Caco-2 (cell line): ENCODE measurements at regions not wholly inside any gene's neighbourhood (a gene's known extent, or its start where the extent isn't known, plus 50 kb on each side); places are given as distances from the start of the nearest gene placed in this dataset.

ENCODE experiments used
- BruUV-seq: library from RNA; stranded (reverse); fragments of 400-500 nt; replicated peaks from 2 replicates; lab custom pipeline; 2021; lab: Mats Ljungman, UMichigan
- CTCF ChIA-PET: fragments of 300-600 bp; sonication (Branson Sonifier 250); formaldehyde crosslinking; loops from one replicate; lab custom pipeline; 2022; ENCODE audit warnings: antibody characterized with exemption; lab: Charles Lee
- POLR2A ChIA-PET: fragments of 300-600 bp; sonication (Branson Sonifier 250); formaldehyde crosslinking; loops from one replicate; lab custom pipeline; 2022; ENCODE audit warnings: antibody characterized with exemption; lab: Charles Lee
- DNase-seq, 2 experiments: peaks; one replicate each; pipeline versions ENCODE4 v3.0.0 to v3.0.0-alpha.2; 2020 to 2022
- H3K27me3 ChIP-seq: replicated peaks from 2 replicates; pipeline ENCODE4 v1.6.0; 2011; ENCODE audit warnings: low read length; ENCODE audit not compliant: control insufficient read depth, insufficient read depth
- H3K36me3 ChIP-seq: 2 replicates; pipeline ENCODE4 v1.5.1; 2011; ENCODE audit warnings: low read length; ENCODE audit not compliant: control insufficient read depth, insufficient read depth
- H3K4me1 ChIP-seq: fragments of 250-450 bp; sonication (Bioruptor Pico); 2 replicates; pipeline ENCODE4 v1.5.1; 2020; ENCODE audit warnings: mild to moderate bottlenecking
- H3K4me3 ChIP-seq: 2 replicates; pipeline ENCODE4 v1.5.1; 2011; ENCODE audit warnings: low read depth, mild to moderate bottlenecking, control low read depth, low read length
- H3K9me3 ChIP-seq: fragments of 250-450 bp; sonication (Bioruptor Pico); 2 replicates; pipeline ENCODE4 v1.5.1; 2020; ENCODE audit warnings: mild to moderate bottlenecking, moderate library complexity
- H3K27ac Mint-ChIP-seq: one replicate; pipeline ENCODE4 v1.8.0; 2022; ENCODE audit warnings: mixed read lengths; ENCODE audit not compliant: unreplicated experiment
- H3K27me3 Mint-ChIP-seq: one replicate; pipeline ENCODE4 v1.8.0; 2022; ENCODE audit warnings: mixed read lengths; ENCODE audit not compliant: insufficient read depth, unreplicated experiment
- H3K36me3 Mint-ChIP-seq: one replicate; pipeline ENCODE4 v1.8.0; 2022; ENCODE audit warnings: mild to moderate bottlenecking, mixed read lengths; ENCODE audit not compliant: insufficient read depth, unreplicated experiment
- H3K4me1 Mint-ChIP-seq: one replicate; pipeline ENCODE4 v1.8.0; 2022; ENCODE audit warnings: low read depth, mixed read lengths; ENCODE audit not compliant: unreplicated experiment
- H3K4me3 Mint-ChIP-seq: one replicate; pipeline ENCODE4 v1.8.0; 2022; ENCODE audit warnings: mild to moderate bottlenecking, moderate library complexity, mixed read lengths; ENCODE audit not compliant: unreplicated experiment
- H3K9me3 Mint-ChIP-seq: one replicate; pipeline ENCODE4 v1.8.0; 2022; ENCODE audit warnings: mixed read lengths; ENCODE audit not compliant: unreplicated experiment
- CTCF ChIP-seq, 2 experiments: fragments of 200-600 bp in 1 of 2; IDR thresholded peaks; 1 replicate in 1 of 2; 2 replicates in 1 of 2; pipeline versions ENCODE4 v1.5.1 to v1.8.0; 2011 to 2022; ENCODE audit warnings: antibody characterized with exemption in 1 of 2, control low read depth in 1 of 2, inconsistent platforms in 1 of 2, low read depth in 1 of 2, low read length in 1 of 2, mild to moderate bottlenecking in 1 of 2, moderate library complexity in 1 of 2; ENCODE audit not compliant: insufficient read depth in 1 of 2, severe bottlenecking in 1 of 2, unreplicated experiment in 1 of 2
- intact Hi-C: fragments of 100-400 bp; cut with micrococcal nuclease; formaldehyde crosslinking; loops from one replicate; pipeline ENCODE4 v1.10.0; 2022; ENCODE audit not compliant: unreplicated experiment

GRCh38 chr9:126080641-126081040 is 246.0 kb upstream of the MVB12B start:
- no peak for TF ChIP-seq CTCF (IDR thresholded peaks at IDR 0.05; ENCODE audit: insufficient read depth in 1 of 2, low read depth in 1 of 2, low read length in 1 of 2, severe bottlenecking in 1 of 2, unreplicated experiment in 1 of 2)
- Histone ChIP-seq H3K9me3 (no peaks in the 10 kb centered on the region), H3K4me1 (no peaks in the 10 kb centered on the region), H3K27me3 (no peaks in the 10 kb centered on the region), H3K4me3 (no peak overlapping the region), H3K36me3 (no peaks in the 10 kb centered on the region)
- Mint-ChIP-seq H3K4me3 (no peak overlapping the region), H3K9me3 (peaks cover 13% of the 10 kb centered on the region), H3K36me3 (no peaks in the 10 kb centered on the region), H3K27ac (no peak overlapping the region), H3K4me1 (no peaks in the 10 kb centered on the region), H3K27me3 (peaks cover 36% of the 10 kb centered on the region)
- ChIA-PET CTCF (no interaction called here), POLR2A (no interaction called here)
- no peak for DNase-seq
- BruUV-seq: no TSS peak
- intact Hi-C loops: no loop called here

GRCh38 chr9:126081746-126082145 is 244.9 kb upstream of the MVB12B start:
- BruUV-seq: no TSS peak
- H3K4me1 ChIP-seq: no peaks in the 10 kb centered on the region
- ChIA-PET POLR2A (no interaction called here), CTCF (no interaction called here)
- Mint-ChIP-seq H3K27ac (no peak overlapping the region), H3K4me3 (no peak overlapping the region), H3K9me3 (peaks cover 13% of the 10 kb centered on the region), H3K4me1 (no peaks in the 10 kb centered on the region), H3K27me3 (peaks cover 33% of the 10 kb centered on the region), H3K36me3 (no peaks in the 10 kb centered on the region)
- intact Hi-C loops: no loop called here
- no peaks in the 10 kb centered on the region for H3K27me3 ChIP-seq
- TF ChIP-seq CTCF (IDR thresholded peaks at IDR 0.05; ENCODE audit: insufficient read depth in 1 of 2, low read depth in 1 of 2, low read length in 1 of 2, severe bottlenecking in 1 of 2, unreplicated experiment in 1 of 2): no peak
- no peaks in the 10 kb centered on the region for H3K36me3 ChIP-seq
- no peak overlapping the region for H3K4me3 ChIP-seq
- no peaks in the 10 kb centered on the region for H3K9me3 ChIP-seq
- no peak for DNase-seq

GRCh38 chr9:126084008-126084407 is 242.6 kb upstream of the MVB12B start:
- peaks cover 6% of the 10 kb centered on the region for H3K9me3 Mint-ChIP-seq
- peaks cover 19% of the 10 kb centered on the region for H3K27me3 Mint-ChIP-seq
- no peak overlapping the region for H3K4me3 ChIP-seq
- ChIA-PET CTCF (no interaction called here), POLR2A (no interaction called here)
- H3K27ac Mint-ChIP-seq: no peak overlapping the region
- intact Hi-C loops: no loop called here
- H3K4me1 Mint-ChIP-seq: no peaks in the 10 kb centered on the region
- no peaks in the 10 kb centered on the region for H3K36me3 Mint-ChIP-seq
- H3K27me3 ChIP-seq: no peaks in the 10 kb centered on the region
- H3K4me1 ChIP-seq: no peaks in the 10 kb centered on the region
- TF ChIP-seq CTCF (IDR thresholded peaks at IDR 0.05; ENCODE audit: insufficient read depth in 1 of 2, low read depth in 1 of 2, low read length in 1 of 2, severe bottlenecking in 1 of 2, unreplicated experiment in 1 of 2): no peak
- H3K4me3 Mint-ChIP-seq: no peak overlapping the region
- H3K36me3 ChIP-seq: no peaks in the 10 kb centered on the region
- no peak for DNase-seq
- no peaks in the 10 kb centered on the region for H3K9me3 ChIP-seq
- BruUV-seq: no TSS peak
